ENCODE measurements at regions not wholly inside any gene's neighbourhood (a gene's known extent, or its start where the extent isn't known, plus 50 kb on each side); places are given as distances from the start of the nearest gene placed in this dataset.

GRCh38 chr19:31629579-31630363 lies 280.5 kb upstream of the TSHZ3 start:
- no peak for DNase-seq (ENCODE audit: low read depth in 3 of 3, low spot score in 2 of 3)

- DNase-seq (ENCODE audit: low read depth in 3 of 3, low spot score in 2 of 3), result no peak
Observed at GRCh38 chr19:31633014-31633413, 283.8 kb upstream of the TSHZ3 start.

- DNase-seq (ENCODE audit: low read depth in 3 of 3, low spot score in 2 of 3), result no peak
Observed at GRCh38 chr19:31639306-31639705, 290.1 kb upstream of the TSHZ3 start.

GRCh38 chr19:31641591-31641990 lies 292.4 kb upstream of the TSHZ3 start:
- DNase-seq (ENCODE audit: low read depth in 3 of 3, low spot score in 2 of 3), result no peak

- DNase-seq (ENCODE audit: low read depth in 3 of 3, low spot score in 2 of 3), result no peak
Observed at GRCh38 chr19:31648347-31648746, 299.1 kb upstream of the TSHZ3 start.

GRCh38 chr19:31656507-31656906 lies 307.3 kb upstream of the TSHZ3 start:
- DNase-seq (ENCODE audit: low read depth in 3 of 3, low spot score in 2 of 3), result no peak

- no peak for DNase-seq (ENCODE audit: low read depth in 3 of 3, low spot score in 2 of 3)
Observed at GRCh38 chr19:31658993-31659896, 310.0 kb upstream of the TSHZ3 start.

GRCh38 chr19:31659897-31660210 lies 310.6 kb upstream of the TSHZ3 start:
- DNase-seq (ENCODE audit: low read depth in 3 of 3, low spot score in 2 of 3), result no peak

- DNase-seq (ENCODE audit: low read depth in 3 of 3, low spot score in 2 of 3), result no peak
Observed at GRCh38 chr19:31664096-31664495, 314.9 kb upstream of the TSHZ3 start.

- no peak for DNase-seq (ENCODE audit: low read depth in 3 of 3, low spot score in 2 of 3)
Observed at GRCh38 chr19:31664997-31665396, 315.8 kb upstream of the TSHZ3 start.

GRCh38 chr19:31666126-31666525 lies 316.9 kb upstream of the TSHZ3 start:
- no peak for DNase-seq (ENCODE audit: low read depth in 3 of 3, low spot score in 2 of 3)

GRCh38 chr19:31667106-31667505 lies 317.9 kb upstream of the TSHZ3 start:
- no peak for DNase-seq (ENCODE audit: low read depth in 3 of 3, low spot score in 2 of 3)

- no peak for DNase-seq (ENCODE audit: low read depth in 3 of 3, low spot score in 2 of 3)
Observed at GRCh38 chr19:31668921-31669320, 319.7 kb upstream of the TSHZ3 start.

- DNase-seq (ENCODE audit: low read depth in 3 of 3, low spot score in 2 of 3), result no peak
Observed at GRCh38 chr19:31670931-31671330, 321.7 kb upstream of the TSHZ3 start.

GRCh38 chr19:31671411-31672035 lies 322.3 kb upstream of the TSHZ3 start:
- DNase-seq (ENCODE audit: low read depth in 3 of 3, low spot score in 2 of 3), result no peak

- DNase-seq (ENCODE audit: low read depth in 3 of 3, low spot score in 2 of 3), result no peak
Observed at GRCh38 chr19:31674503-31675192, 325.4 kb upstream of the TSHZ3 start.

- no peak for DNase-seq (ENCODE audit: low read depth in 3 of 3, low spot score in 2 of 3)
Observed at GRCh38 chr19:31675193-31675913, 326.1 kb upstream of the TSHZ3 start.

GRCh38 chr19:31676271-31677004 lies 327.2 kb upstream of the TSHZ3 start:
- DNase-seq (ENCODE audit: low read depth in 3 of 3, low spot score in 2 of 3), result no peak

GRCh38 chr19:31678421-31678820 lies 329.2 kb upstream of the TSHZ3 start:
- DNase-seq (ENCODE audit: low read depth in 3 of 3, low spot score in 2 of 3), result no peak

GRCh38 chr19:31681121-31681520 lies 331.9 kb upstream of the TSHZ3 start:
- DNase-seq (ENCODE audit: low read depth in 3 of 3, low spot score in 2 of 3), result no peak
